Kidney glomerular epithelial cell (primary cell): ENCODE measurements at regions not wholly inside any gene's neighbourhood (a gene's known extent, or its start where the extent isn't known, plus 50 kb on each side); places are given as distances from the start of the nearest gene placed in this dataset.

Source experiments
- DNase-seq: peaks from one replicate; lab custom pipeline; 2025; lab: John Stamatoyannopoulos, UW

DNA sequence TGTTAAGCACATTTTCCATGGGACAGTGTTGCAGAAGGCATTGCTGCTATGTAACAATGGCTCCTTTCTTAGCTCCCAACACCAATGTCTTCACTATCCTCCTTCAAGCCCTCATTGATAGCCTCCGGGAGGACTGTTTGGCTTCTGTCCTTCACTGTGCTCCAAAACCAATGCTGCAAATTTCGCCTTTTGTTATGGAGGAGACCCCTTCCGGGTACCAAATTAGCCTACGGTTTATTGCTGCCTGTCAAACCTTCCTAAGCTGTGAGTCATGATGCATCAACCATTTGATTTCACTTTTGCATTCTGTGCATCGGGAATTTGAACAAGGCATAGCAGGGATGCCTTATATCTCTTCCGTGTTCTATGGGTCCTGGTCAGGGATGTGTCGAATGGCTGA lies 432.9 kb downstream of the GATA3 start:
- DNase-seq, result no peak

DNA sequence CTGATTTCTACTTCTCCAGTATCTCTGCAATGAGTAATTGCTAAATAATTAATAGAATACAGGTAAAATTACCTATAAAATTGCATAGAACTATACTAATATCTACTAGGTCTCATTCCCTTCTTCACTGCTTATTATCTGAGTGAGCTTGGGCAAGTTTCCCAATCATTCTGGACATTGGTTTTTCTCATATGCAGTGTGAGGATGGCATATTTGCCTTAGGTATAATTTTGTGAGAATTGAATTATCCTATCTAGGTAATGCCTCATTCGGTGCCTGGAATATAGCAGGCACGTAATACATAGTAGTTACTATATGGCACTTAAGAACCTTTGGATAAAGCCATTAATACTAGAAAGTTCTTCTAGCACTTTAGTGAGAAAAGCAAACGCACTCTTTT lies 434.7 kb downstream of the GATA3 start:
- DNase-seq, result no peak

DNA sequence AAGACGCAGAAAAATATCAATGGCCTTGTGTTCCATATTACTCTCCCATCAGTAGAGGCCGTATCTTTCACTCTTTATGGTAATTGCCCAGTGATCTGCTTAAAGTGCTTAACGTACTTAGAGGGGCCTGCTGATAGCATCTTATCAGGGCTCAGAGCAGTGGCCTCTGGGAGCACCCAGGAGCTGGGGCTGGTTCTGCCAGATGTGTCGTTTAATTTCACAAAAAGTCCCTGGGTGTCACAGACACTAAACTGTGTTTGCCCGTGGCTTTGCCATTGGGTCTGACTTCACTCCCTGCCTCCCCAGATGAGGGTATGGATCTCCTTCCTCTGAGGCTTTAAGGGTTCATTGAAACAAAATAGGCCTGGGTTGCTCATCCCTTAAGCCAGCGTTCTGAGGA lies 435.3 kb downstream of the GATA3 start:
- no peak for DNase-seq

DNA sequence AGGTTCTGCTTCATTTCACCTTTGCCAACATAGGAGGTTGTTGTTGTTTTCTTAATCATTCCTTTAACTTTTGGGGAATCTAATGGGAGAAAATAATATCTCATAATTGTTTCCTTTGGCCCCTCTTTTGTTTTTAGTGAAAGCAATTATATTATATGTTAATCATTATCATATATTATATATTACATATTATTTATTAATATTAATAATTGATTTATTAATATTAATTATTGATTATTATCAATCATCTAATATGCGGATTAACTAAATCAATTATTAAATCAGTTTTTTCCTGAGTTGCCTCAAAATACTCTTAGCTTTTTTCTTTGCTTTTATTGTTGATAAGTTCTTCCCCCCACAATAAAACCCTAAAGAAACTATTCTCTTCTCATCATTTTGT lies 443.8 kb downstream of the GATA3 start:
- DNase-seq, result no peak

DNA sequence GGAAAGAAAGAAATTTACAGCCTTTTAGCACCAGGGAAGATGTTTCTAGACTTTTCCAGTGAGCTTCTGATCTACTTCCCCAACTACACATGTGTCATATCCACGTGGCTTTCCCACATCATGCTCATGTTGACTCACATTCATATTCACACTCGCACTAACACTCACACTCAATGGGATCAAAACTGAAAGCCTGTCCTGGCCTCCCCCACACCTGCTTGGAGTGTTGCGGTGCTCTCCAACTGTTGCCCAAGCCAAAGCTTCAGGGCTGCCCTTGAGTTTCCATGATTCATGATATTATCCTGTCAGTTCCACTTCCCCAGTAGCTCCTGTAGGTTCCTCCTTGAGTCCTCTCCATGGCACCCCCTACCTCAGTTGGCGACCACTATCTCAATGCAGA lies 444.4 kb downstream of the GATA3 start:
- DNase-seq, result no peak

DNA sequence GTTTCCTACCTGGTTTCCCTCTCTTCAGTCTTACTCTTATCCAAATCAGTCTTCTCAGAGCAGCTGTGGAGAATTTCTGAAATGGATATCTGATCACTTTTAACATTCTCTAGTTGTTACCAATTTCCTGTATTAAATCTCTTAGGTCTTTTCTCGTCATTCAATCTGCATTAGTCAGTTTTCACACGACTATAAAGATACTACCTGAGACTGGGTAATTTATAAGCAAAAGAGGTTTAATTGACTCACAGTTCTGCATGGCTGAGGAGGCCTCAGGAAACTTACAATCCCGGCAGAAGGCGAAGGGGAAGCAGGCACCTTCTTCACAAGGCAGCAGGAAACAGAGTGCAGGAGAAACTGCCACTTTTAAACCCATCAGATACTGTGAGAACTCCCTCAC lies 444.8 kb downstream of the GATA3 start:
- no peak for DNase-seq

DNA sequence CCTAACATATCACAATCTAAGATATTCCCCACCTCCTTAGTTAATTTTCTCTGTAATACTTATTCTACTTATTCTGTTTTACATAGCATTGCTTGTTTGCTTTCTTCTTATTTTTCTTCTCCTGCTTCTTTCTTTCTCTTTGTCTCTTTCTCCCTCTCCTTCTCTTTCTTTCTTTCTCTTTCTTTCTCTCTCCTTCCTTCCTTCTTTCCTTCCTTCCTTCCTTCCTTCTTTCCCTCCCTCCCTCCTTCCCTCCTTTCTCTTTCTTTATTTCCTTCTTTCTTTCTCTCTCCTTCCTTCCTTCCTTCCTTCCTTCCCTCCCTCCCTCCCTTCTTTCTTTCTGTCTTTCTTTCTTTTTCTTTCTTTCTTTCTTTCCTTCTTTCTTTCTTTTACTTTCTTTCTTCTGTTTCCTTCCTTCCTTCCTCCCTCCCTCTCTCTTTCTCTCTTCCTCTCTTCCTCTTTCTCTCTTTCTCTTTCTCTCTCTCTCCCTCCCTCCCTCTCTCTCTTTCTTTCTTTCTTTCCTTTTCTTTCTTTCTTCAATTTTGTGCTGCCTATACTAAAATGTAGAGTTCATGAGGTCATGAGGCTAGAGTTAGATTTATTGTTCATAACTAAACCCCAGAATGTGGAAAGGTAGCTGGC lies 445.4 kb downstream of the GATA3 start:
- no peak for DNase-seq

DNA sequence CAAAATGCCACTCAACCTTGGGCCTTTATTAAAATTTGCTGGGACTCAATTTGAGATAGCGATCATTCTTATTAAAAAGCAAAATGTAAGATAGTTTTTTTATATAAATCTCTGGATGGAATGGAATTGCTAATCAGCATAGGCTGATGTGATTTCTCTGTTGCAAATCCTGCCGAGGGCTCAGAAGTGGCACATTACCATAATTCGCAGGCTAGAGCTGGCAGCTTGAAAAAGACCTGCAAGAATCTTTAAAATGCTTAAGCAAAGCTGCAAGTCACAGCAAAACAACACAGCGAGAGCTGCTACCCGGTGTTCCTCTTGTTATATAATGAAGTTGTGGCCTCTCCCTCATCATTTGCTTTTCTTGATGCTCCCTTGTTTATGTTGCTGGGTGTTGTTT lies 448.1 kb downstream of the GATA3 start:
- DNase-seq, result no peak

DNA sequence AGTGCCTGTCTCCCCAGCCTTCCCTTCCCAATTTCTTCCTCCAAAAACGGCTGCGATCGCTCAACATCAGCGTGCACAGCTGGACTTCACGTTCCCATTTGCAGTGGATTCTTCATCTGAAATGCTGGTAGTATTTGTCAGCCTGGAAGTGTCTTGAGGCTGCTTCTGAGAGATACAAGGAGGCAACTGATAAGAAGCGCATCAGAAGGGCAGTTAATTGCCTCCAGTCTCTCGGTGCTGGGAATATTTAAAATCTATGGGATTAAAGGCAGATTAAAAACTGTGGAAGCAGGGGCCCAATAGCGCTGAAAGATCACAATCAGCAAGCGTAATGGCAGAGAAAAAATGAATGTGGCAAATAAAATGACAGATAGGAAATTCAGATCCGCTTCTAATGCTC lies 450.0 kb downstream of the GATA3 start:
- no peak for DNase-seq

DNA sequence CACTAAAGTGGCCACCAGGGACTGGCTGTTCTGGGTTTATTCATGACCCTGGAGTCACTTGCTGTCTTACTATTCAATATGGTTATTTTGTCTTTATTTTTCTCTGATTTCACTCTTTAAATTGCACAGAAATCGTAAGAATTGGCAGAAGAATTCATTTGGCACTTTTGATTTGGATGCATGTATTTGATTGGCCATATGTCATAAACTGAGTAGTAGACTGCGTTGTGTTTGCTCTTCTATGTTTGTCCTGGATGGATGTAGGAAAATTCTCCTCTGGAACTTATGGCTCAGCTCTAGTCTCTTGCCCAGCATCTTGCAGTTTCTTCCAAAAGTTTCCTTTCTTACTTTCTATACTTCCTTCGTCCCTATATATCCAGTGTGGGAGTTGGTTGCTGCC lies 452.7 kb downstream of the GATA3 start:
- DNase-seq, result no peak

DNA sequence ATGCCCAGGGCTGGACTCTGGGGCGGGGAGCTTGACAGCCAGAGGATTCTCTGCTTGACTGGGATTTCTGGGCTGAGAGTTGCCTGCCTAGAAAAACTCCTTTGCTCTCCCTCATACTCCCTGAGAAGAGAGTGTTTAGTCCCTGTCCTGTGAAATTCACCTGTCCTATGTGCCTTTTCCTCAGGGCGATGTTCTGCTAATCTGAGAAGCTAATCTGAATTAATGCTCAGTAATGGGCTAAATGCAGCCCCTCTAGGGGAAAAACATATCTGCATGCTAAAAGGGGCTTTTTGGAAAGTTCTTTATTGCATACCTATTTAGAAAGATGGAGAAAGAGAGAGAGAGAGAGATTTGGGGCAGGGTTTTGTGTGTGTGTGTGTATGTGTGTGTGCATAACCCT lies 454.4 kb downstream of the GATA3 start:
- no peak for DNase-seq

DNA sequence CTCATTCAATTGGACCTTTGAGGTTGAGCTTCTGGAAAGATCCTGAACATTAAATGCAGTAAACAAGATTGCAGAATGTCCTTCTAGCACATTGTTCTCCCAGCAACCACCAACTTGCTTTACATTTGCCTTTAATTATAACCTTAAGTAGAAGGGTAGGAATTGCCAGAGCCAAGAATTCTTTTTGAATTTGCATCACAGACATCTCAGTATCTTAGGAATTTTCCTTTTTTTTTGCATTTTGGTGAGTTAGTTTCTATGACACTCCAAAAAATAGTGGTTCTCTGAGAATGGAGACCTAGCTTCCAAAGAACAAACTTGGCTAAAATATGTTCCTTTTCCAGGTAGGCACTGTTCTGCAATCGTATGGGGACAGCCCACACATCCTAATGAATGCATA lies 456.0 kb downstream of the GATA3 start:
- DNase-seq, result no peak

DNA sequence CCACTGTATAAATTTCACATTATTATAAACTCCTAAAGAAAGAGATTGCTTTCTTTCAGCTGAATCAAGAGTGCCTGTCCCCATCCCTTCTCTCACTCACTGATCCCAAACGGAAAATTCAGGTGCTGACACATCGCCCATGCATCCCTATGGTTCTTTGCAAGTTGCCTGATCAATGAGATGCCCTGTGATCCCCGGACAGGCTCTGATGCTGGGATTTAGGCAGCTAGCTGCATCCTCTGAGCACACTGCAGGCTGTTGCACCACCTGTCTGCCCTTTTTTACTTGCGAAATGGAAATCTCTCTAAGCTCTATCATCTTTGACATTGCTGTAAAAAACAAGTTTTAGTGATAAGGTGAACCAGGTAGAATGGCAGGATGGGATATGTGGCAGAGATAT lies 456.5 kb downstream of the GATA3 start:
- DNase-seq, result no peak

DNA sequence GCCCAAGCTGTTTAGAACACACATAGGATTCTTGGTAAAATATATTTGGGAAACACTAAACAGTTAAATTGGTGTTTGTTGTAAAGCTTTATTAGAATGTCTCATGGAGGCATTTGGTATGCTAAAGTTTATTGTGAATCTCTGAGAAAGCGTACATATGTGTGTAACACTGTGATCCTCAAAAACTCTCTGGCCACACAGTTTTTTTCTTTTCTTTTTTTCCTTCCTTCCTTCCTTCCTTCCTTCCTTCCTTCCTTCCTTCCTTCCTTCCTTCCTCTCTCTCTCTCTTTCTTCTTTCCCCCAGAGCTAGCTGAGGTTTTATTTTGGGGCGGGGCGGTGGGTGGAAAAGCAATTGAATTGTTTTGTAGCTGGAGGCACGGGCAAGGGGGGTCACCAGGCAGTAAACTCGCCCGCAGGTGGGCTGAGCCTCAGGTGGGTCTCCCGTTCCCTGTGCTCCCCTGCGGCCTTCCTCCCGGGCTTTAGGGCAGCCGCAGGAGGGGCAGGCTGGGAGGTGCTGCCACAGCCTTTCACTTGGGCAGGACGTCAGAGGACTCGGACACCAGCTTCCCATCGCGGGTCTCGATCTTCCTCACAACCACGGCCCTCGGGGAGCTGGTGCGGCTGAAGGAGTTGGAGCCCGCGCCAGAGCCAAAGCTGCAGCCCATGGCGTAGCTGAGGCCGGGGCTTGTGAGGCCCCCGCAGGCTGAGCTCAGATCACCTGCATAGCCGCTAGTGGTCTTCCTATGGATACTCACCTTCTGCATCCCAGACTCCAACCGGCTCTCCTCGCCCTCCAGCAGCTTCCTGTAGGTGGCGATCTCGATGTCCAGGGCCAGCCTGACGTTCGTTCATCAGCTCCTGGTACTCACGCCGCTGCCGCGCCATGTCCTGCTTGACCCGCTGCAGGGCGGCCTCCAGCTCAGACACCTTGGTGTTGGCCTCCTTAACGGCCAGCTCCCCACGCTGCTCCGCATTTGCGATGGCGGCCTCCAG lies 459.0 kb downstream of the GATA3 start:
- no peak for DNase-seq

DNA sequence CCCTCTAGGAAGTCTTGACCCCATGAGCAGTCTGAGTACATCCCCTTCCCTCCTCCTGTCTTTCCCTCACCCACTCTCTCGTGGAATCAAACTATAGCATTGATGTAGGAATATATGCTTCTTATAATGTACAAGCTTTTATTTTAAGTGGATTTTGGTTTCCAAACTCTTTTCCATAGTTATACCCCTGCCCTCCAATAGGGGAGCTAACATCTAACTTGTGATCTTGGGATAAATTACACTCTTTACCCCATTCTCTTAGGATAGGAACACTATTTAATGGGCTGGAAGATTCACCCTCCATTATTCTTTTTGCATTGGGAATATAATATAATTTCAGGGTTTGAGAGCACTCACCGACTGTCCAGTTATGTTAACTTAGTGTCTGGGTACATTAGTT lies 465.9 kb downstream of the GATA3 start:
- no peak for DNase-seq

DNA sequence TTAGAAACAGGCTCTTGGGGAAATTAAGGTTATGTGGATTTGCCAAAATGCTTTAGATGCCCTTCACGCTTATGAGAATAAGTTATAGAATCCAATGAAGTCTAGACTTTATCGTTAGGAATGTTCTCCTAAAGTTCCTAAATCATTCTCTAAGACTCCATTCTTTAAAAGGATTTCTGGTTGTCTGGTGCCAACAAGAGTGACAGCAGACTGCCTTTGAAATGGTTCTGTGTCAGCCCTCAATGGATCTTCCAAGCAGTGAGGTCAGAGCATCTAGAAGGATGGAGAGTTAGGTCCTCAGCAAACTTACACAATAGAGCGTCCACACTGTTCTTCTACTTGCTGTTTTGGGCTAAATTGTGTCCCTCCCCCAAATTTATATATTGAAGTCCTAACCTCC lies 473.3 kb downstream of the GATA3 start:
- DNase-seq, result no peak

DNA sequence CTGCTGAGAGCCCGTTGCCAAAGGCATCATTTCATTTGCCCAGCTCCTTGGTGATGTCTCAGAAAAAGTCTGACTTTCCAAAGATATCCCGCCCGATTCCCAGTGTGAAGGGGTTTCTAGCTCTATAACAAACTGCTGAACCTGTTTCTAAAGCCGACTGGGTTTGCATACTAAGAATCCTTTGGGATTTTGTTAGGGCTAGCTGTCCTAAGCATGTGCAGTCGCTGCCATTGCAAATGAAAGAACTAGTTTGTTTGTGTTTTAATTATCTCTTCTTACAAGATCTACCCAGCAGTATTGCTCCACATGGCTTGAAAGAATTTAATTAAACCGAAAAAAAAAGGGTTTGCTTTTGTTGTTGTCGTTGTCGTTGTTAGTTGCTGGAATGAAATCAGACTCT lies 476.6 kb downstream of the GATA3 start:
- DNase-seq, result no peak

DNA sequence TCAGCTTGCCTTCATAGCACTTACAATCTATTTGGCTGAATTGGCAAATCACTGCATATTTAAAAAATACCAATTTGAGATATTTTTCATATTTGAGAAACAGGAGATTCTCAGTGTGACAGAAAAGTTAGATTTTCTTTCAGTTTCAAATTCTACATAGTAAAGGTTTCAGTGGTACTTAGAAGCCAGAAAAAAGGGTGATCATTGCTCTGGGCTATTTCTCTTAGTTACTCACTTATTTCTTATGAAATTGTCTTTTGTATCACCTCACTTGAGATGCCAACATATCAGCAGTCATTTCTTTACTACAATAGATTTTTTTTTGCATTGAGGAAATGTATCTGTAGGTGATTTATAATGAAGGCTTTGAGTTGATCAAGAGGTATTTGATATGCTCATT lies 478.2 kb downstream of the GATA3 start:
- no peak for DNase-seq

DNA sequence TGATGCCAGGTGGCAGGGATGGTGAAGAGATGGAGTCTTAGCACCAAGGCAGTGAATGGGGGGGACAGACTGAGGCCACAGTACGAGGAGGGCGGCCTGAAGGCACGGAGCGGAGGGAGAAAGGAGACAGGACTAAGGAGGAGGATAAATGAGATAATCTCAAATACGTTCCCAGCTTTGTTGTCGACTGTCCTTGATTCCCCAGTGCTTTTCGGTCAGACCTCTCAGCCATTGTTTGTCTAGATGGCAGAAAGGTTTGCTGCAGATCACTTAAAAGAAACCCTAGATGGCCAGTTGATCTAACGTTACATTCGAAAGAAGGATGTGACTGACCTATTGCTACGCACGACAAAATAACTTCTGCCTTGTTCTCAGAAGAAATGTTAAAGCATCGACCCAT lies 479.0 kb downstream of the GATA3 start:
- DNase-seq, result no peak

DNA sequence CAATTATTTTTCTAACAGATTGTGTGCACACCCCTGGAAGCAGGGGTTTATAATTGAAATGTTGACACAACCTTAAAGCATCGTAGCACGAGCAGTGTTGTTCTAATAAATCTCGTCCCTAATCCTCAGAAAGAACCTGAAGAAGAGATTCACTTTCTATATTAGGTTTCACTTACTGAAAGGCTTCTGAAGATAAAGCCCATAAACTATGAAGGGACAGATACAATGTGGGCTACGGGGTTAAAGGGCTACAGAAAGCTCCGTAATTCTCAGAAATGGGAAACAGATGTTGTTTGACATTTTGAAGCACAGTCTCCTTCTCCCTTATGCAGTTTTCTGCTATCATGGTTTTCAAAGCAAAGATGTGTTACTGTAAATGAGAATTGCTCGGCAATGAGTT lies 479.6 kb downstream of the GATA3 start:
- DNase-seq, result no peak

DNA sequence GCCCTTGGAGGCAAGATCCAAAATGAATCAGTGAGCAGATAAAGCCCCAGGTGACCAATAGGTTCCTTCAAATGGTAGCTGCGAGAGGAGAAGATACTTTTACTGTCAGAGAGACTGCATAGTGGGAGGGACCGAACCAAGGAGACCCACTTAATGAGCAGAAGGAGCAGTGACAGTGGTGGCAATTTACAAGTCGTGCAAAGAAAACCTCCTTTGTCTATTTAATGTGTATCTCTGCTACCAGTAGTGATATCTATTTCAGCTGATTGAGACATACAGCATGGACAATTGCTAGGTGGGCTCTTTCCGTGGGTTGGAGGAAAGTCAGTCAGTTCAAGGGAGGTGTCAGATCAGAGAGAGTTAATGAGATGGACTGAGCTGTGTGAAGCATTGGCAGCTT lies 480.4 kb downstream of the GATA3 start:
- no peak for DNase-seq

DNA sequence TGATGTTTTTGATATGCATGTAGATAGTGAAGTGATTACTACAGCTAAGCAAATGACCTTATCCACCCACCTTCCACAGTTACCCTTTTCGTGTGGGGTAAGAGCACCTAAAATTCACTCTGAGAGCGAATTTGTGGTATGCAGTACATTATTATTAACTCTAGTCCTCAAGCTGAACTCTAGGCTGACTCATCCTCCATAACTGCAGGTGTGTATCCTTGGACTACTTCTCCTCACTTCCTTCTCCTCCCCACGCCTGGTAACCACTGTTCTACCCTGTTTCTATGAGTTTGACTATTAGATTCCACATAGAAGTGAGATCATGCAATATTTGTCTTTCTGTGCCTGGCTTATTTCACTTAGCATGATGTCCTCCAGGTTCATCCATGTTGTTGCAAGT lies 484.6 kb downstream of the GATA3 start:
- DNase-seq, result peak; percentile 1

DNA sequence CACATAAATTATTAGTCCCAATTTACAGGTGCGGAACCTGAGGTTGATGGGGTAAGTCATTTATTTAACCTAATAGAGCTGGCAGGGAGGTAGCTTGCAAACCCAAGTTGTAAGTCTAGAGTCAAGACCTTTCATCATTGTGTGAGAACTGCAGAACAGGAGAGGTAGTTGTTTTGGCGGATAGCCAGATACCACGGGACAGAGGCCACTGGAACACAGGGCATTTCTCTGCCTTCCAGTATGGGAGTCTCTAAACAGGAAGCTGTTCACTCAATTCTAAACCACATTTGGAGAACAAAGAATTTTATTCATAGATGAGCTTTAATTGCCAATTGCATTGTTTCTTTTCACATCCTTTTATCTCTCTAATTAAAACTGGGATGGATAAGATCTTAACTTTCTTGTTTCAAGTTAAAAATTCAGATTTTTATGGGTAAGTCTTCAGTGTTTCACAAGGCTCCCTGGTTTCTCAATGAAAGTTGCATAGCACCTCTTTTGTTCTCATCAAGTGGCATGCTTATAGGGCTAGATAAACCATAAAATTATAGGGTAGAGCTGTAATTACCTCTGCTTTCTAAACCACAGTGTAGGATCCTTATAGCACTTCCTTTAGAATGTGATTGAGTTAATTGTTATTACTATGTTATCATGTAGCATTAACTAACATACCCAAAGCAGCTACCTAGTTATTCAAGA lies 489.0 kb downstream of the GATA3 start:
- DNase-seq, result no peak
